Osteocyte (in vitro differentiated cells): ENCODE measurements at regions not wholly inside any gene's neighbourhood (a gene's known extent, or its start where the extent isn't known, plus 50 kb on each side); places are given as distances from the start of the nearest gene placed in this dataset.

ENCODE experiments used
- DNase-seq: peaks from one replicate; pipeline ENCODE4 v3.0.0; 2021; ENCODE audit warnings: mixed read lengths; ENCODE audit not compliant: unreplicated experiment; ENCODE audit errors: extremely low spot score
- H3K27ac Mint-ChIP-seq: one replicate; pipeline ENCODE4 v1.8.0; 2021; ENCODE audit warnings: mild to moderate bottlenecking, mixed read lengths; ENCODE audit not compliant: unreplicated experiment
- H3K27me3 Mint-ChIP-seq: one replicate; pipeline ENCODE4 v1.8.0; 2021; ENCODE audit warnings: mixed read lengths; ENCODE audit not compliant: unreplicated experiment
- H3K36me3 Mint-ChIP-seq: one replicate; pipeline ENCODE4 v1.8.0; 2021; ENCODE audit warnings: mixed read lengths; ENCODE audit not compliant: unreplicated experiment
- H3K4me1 Mint-ChIP-seq: one replicate; pipeline ENCODE4 v1.8.0; 2021; ENCODE audit warnings: mixed read lengths; ENCODE audit not compliant: unreplicated experiment
- H3K4me3 Mint-ChIP-seq: one replicate; pipeline ENCODE4 v1.8.0; 2021; ENCODE audit warnings: mild to moderate bottlenecking, moderate library complexity, mixed read lengths; ENCODE audit not compliant: unreplicated experiment
- H3K9me3 Mint-ChIP-seq: one replicate; pipeline ENCODE4 v1.8.0; 2021; ENCODE audit warnings: mixed read lengths; ENCODE audit not compliant: unreplicated experiment
- TF ChIP-seq, protein P1 (sequence below): fragments of 200-600 bp; sonication (generic); IDR thresholded peaks from 2 replicates; pipeline ENCODE4 v1.5.0; 2021; ENCODE audit warnings: antibody characterized with exemption, mild to moderate bottlenecking, moderate library complexity

DNA sequence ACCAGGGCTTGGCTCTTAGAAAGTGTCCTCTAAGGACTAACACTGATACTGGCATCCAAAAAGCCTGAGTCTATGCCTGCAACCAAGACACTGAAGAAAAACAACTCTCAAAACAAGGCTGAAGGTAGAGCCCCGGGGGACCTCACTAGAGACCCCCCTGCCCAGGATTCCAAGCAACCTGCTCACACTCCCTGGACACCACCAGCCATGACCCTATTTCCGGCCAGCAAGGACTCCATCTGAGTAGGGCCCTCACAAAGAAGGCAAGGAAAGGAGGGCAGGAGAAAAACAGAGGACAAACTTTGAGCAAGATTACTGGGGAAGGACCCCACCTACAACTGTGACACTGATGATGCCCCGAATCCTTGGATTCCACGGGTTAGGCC lies 343.1 kb downstream of the NPHP4 start:
- Mint-ChIP-seq H3K27me3 (no peaks in the 10 kb centered on the region), H3K36me3 (no peaks in the 10 kb centered on the region)
- TF ChIP-seq, protein P1, sequence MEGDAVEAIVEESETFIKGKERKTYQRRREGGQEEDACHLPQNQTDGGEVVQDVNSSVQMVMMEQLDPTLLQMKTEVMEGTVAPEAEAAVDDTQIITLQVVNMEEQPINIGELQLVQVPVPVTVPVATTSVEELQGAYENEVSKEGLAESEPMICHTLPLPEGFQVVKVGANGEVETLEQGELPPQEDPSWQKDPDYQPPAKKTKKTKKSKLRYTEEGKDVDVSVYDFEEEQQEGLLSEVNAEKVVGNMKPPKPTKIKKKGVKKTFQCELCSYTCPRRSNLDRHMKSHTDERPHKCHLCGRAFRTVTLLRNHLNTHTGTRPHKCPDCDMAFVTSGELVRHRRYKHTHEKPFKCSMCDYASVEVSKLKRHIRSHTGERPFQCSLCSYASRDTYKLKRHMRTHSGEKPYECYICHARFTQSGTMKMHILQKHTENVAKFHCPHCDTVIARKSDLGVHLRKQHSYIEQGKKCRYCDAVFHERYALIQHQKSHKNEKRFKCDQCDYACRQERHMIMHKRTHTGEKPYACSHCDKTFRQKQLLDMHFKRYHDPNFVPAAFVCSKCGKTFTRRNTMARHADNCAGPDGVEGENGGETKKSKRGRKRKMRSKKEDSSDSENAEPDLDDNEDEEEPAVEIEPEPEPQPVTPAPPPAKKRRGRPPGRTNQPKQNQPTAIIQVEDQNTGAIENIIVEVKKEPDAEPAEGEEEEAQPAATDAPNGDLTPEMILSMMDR, result no peak

DNA sequence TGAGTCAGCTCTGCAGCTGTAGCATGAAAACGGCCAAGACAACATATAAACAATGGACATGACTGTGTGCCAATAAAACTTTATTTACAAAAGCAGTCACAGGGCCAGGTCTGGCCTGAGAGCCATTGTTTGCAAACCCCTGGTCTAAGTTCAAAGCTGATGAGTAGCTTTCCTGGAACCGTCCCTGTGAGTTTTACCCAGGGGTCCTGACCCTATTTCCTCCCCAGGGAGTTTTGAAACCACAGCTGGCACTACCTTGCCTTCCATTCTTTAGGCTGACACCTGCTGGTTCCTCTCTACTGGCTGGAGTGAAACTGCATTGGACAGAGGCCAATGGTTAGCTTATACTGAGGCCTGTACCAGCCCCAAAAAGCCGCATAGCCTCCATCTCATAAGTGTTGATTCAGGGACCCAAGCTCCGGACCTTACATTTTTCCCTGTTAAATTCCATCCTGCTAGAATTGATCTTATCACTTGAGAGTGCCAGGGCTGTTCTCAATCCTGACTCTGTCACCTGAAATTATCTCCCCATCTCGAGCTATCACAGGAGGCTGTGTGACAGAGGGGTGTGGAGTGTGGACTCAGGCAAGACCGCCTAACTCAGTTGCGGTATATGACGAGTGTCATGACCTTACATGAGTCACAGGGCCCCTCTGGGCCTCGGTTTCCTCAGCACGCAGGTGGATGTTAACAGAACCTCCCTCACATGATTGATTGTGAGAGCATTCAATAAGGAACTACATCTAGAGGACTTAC lies 343.6 kb downstream of the NPHP4 start:
- Mint-ChIP-seq H3K27me3 (no peaks in the 10 kb centered on the region), H3K9me3 (peaks cover 27% of the 10 kb centered on the region), H3K27ac (no peak overlapping the region), H3K4me3 (no peak overlapping the region), H3K36me3 (no peaks in the 10 kb centered on the region), H3K4me1 (no peaks in the 10 kb centered on the region)
- DNase-seq, result peak; percentile 66
- TF ChIP-seq, protein P1, result no peak

More for the DNA sequence above, 343.1 kb downstream of the NPHP4 start:
- H3K4me1 Mint-ChIP-seq, result no peaks in the 10 kb centered on the region
- H3K4me3 Mint-ChIP-seq, result no peak overlapping the region
- peaks cover 31% of the 10 kb centered on the region for H3K9me3 Mint-ChIP-seq
- peak; percentile 57 for DNase-seq
- H3K27ac Mint-ChIP-seq, result no peak overlapping the region

DNA sequence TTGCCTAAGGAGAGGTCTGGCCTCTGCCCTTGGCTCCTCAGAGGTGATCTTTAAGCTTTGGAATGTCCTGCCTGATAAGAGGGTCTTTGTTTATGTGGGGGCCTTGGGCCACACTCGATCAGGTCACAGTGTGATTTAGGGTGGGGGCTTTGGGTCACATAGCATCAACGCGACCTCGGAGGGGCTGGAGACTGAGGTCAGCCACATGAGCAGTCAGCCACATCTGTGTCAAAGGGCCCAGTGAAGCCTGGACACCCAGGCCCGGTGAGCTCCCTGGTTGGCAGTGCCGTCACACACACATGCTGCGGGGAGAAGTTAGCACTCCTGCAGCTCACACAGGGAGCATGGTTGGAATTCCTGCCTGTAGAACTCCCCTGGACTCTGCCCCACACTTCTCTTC lies 345.0 kb downstream of the NPHP4 start:
- Mint-ChIP-seq H3K27me3 (no peaks in the 10 kb centered on the region), H3K4me1 (no peaks in the 10 kb centered on the region), H3K9me3 (peaks cover 22% of the 10 kb centered on the region), H3K4me3 (no peak overlapping the region), H3K36me3 (no peaks in the 10 kb centered on the region), H3K27ac (no peak overlapping the region)
- DNase-seq, result peak; percentile 63
- TF ChIP-seq, protein P1, result no peak

DNA sequence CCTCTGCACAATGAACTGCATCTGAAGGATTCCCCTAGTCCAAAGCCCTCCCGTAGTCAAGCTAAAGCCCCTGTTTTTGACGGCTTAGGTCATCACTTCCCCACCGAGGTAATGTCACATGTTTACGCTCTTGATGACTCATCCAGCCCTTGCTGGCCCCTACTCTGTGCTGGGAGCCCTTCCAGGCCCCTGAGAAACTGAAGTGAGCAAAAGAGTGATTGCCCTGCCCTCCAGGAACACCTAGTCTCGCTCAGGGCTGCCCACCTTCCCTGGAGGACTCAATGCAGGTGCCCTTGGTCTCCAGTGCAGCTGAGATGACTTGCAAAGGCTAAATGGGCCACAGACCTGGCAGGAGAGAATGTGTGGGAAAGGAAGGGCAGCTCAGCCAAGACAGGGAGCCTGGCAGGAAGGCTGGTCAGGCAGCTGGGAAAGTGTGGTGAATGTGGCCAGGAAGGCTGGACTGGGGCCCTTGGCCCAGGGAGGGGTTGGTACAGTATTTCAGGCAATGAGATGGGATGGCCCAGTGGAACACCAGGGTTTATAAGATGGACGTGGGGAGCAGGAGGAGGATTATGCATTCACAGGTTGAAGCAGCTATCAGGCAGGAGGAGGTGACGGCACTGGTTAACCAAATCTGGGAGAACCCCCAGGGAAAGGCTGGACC lies 345.6 kb downstream of the NPHP4 start:
- H3K27ac Mint-ChIP-seq, result no peak overlapping the region
- H3K4me3 Mint-ChIP-seq, result no peak overlapping the region

DNA sequence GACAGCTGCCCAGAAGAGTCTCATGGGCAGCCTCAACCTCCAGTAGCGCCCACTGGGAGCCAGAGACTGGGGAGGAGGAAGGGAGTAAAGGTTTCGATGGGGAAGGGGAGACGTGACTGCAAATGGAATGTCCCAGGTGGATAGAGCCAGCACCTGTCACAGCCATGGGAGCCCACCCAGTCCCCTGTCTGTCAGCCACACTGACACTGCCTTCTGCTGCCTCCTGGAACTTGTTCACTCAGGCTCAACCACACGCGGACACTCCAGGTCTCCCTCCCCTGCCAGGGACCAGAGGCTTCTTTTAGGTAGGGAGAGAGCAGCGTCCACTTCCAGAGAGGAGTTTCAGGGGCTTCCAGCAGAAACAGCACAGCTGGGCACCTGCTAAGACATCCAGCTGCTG lies 346.3 kb downstream of the NPHP4 start:
- TF ChIP-seq, protein P1, result no peak
- DNase-seq, result peak; percentile 79
- Mint-ChIP-seq H3K4me3 (no peak overlapping the region), H3K9me3 (peaks cover 25% of the 10 kb centered on the region), H3K36me3 (no peaks in the 10 kb centered on the region), H3K4me1 (no peaks in the 10 kb centered on the region), H3K27me3 (no peaks in the 10 kb centered on the region), H3K27ac (no peak overlapping the region)

More for the DNA sequence above, 345.6 kb downstream of the NPHP4 start:
- Mint-ChIP-seq H3K27me3 (no peaks in the 10 kb centered on the region), H3K36me3 (no peaks in the 10 kb centered on the region), H3K4me1 (no peaks in the 10 kb centered on the region), H3K9me3 (peaks cover 22% of the 10 kb centered on the region)
- DNase-seq, result peak; percentile 73
- TF ChIP-seq, protein P1, result no peak
